HepG2 (cell line): ENCODE measurements at regions not wholly inside any gene's neighbourhood (a gene's known extent, or its start where the extent isn't known, plus 50 kb on each side); places are given as distances from the start of the nearest gene placed in this dataset.

ENCODE experiments used
- ATAC-seq: fragments of 200-7000 bp; cut with Tn5 transposase; 3 replicates; pipeline ENCODE4 v1.9.1; 2020; ENCODE audit warnings: mild to moderate bottlenecking, moderate library complexity
- BruUV-seq: library from RNA; stranded (reverse); fragments of 400-500 nt; replicated peaks from 2 replicates; lab custom pipeline; 2021; lab: Mats Ljungman, UMichigan
- CTCF ChIA-PET: fragments of 300-600 bp; formaldehyde crosslinking; extraction: SDS; loops from one replicate; lab custom pipeline; 2021; ENCODE audit warnings: low total read pairs, inconsistent platforms, low intra/inter-chr PET ratio; lab: Yijun Ruan, JAX
- POLR2A ChIA-PET: fragments of 350-600 bp; sonication (Branson Sonifier 250); formaldehyde crosslinking; loops from one replicate; lab custom pipeline; 2020; ENCODE audit warnings: antibody characterized with exemption, inconsistent platforms; lab: Yijun Ruan, JAX
- DNase-seq: peaks from one replicate; pipeline ENCODE4 v3.0.0-alpha.2; 2015; ENCODE audit warnings: low spot score
- FAIRE-seq: peaks from 3 replicates; lab custom pipeline; 2011; peaks lifted over from hg19 to GRCh38; lab: Jason Lieb, UNC
- H2AFZ ChIP-seq: one replicate; pipeline ENCODE4 v1.6.1; 2011; ENCODE audit warnings: low read length, inconsistent platforms
- H3K27ac ChIP-seq: fragments of 300-600 bp; 3 replicates; pipeline ENCODE4 v1.8.0; 2011; ENCODE audit warnings: mixed run types, mild to moderate bottlenecking, mixed read lengths, low read length, inconsistent platforms; ENCODE audit not compliant: insufficient read depth; ENCODE audit errors: extremely low read length
- H3K27me3 ChIP-seq, 2 experiments: fragments of 200-600 bp in 1 of 2; 2 replicates in 1 of 2; 3 replicates in 1 of 2; pipeline versions ENCODE4 v1.6.0 to v1.8.0; 2011; ENCODE audit warnings: low read length in 2 of 2, mild to moderate bottlenecking in 2 of 2, moderate library complexity in 2 of 2, inconsistent platforms in 1 of 2; ENCODE audit not compliant: insufficient read depth in 2 of 2, control insufficient read depth in 1 of 2
- H3K36me3 ChIP-seq, 2 experiments: fragments of 200-600 bp in 1 of 2; replicated peaks in 1 of 2; 2 replicates in 1 of 2; 3 replicates in 1 of 2; pipeline versions ENCODE4 v1.5.1 to v1.8.0; 2011; ENCODE audit warnings: low read length in 2 of 2, inconsistent platforms in 1 of 2; ENCODE audit not compliant: insufficient read depth in 2 of 2, control insufficient read depth in 1 of 2
- H3K4me1 ChIP-seq: 2 replicates; pipeline ENCODE4 v1.5.1; 2012; ENCODE audit warnings: low read length, inconsistent platforms; ENCODE audit not compliant: insufficient read depth
- H3K4me2 ChIP-seq: 2 replicates; pipeline ENCODE4 v1.6.0; 2011; ENCODE audit warnings: low read depth, low read length, inconsistent platforms
- H3K4me3 ChIP-seq, 3 experiments: fragments of 200-600 bp in 1 of 3; sonication (generic), shearing (Covaris generic) in 1 of 3; replicated peaks in 1 of 3; 2 replicates each; pipeline ENCODE4 v1.5.1; 2011 to 2016; ENCODE audit warnings: low read length in 3 of 3, inconsistent platforms in 2 of 3, low read depth in 2 of 3, mild to moderate bottlenecking in 2 of 3, control low read depth in 1 of 3, mixed read lengths in 1 of 3; ENCODE audit not compliant: insufficient read depth in 1 of 3
- H3K79me2 ChIP-seq: one replicate; pipeline ENCODE4 v1.6.1; 2011; ENCODE audit warnings: low read length, inconsistent platforms; ENCODE audit not compliant: insufficient read depth
- H3K9ac ChIP-seq: 2 replicates; pipeline ENCODE4 v1.6.0; 2011; ENCODE audit warnings: mild to moderate bottlenecking, low read depth, low read length, inconsistent platforms; ENCODE audit not compliant: insufficient read depth
- H3K9me3 ChIP-seq: 2 replicates; pipeline ENCODE4 v1.5.1; 2012; ENCODE audit warnings: mild to moderate bottlenecking, low read length
- H4K20me1 ChIP-seq: 2 replicates; pipeline ENCODE4 v1.6.0; 2011; ENCODE audit warnings: inconsistent platforms, mild to moderate bottlenecking, low read length, moderate library complexity; ENCODE audit not compliant: insufficient read depth
- ATF7 ChIP-seq, 2 experiments: fragments of 450-650 bp in 1 of 2; sonication (generic) in 1 of 2; formaldehyde crosslinking in 1 of 2; IDR thresholded peaks; 2 replicates each; pipeline versions ENCODE4 v1.4.0 to v1.6.1; 2016 to 2020; ENCODE audit warnings: antibody characterized with exemption in 1 of 2, mild to moderate bottlenecking in 1 of 2, missing genetic modification reagents in 1 of 2
- TCF7L2 ChIP-seq: IDR thresholded peaks from 2 replicates; pipeline ENCODE4 v1.6.1; 2011; ENCODE audit warnings: mild to moderate bottlenecking, low read depth, low read length, moderate library complexity
- ZNF264 ChIP-seq: sonication (generic); formaldehyde crosslinking; IDR thresholded peaks from 2 replicates; pipeline ENCODE4 v1.4.0; 2020; ENCODE audit warnings: missing genetic modification reagents
- ZNF597 ChIP-seq: sonication (generic); formaldehyde crosslinking; IDR thresholded peaks from 2 replicates; pipeline ENCODE4 v1.5.0; 2020; ENCODE audit warnings: missing genetic modification reagents
- WGBS: methylation state at CpG from one replicate; pipeline ENCODE4 v1.1.6; 2017; ENCODE audit warnings: low lambda C conversion rate; 5-methylcytosine and 5-hydroxymethylcytosine counted together
- in situ Hi-C: cut with HindIII; loops from 2 replicates; pipeline ENCODE4 v1.10.0; 2017; ENCODE audit warnings: low pct_unique_long_range_greater_than_20kb; ENCODE audit not compliant: extremely low pct_ligation_motif_present
- intact Hi-C: fragments of 100-400 bp; cut with micrococcal nuclease; formaldehyde crosslinking; loops from one replicate; pipeline ENCODE4 v1.10.0; 2022; ENCODE audit not compliant: unreplicated experiment

GRCh38 chr6:129923530-129924250 is 62.6 kb upstream of the TMEM244 start:
- Histone ChIP-seq H3K27ac (no peak overlapping the region), H3K36me3 (no peaks in the 10 kb centered on the region), H3K79me2 (no peaks in the 10 kb centered on the region), H3K4me3 (no peak overlapping the region), H3K4me1 (no peaks in the 10 kb centered on the region), H3K27me3 (no peaks in the 10 kb centered on the region), H4K20me1 (no peaks in the 10 kb centered on the region), H3K9me3 (no peaks in the 10 kb centered on the region), H3K4me2 (no peak overlapping the region), H2AFZ (no peak overlapping the region), H3K9ac (no peak overlapping the region)
- in situ Hi-C loops, result no loop called here
- FAIRE-seq (no peak), ATAC-seq (no peak), DNase-seq (no peak)
- no TSS peak for BruUV-seq
- ChIA-PET CTCF (no interaction called here), POLR2A (no interaction called here)
- intact Hi-C loops, result no loop called here
- TF ChIP-seq ATF7 (IDR thresholded peaks at IDR 0.05) (peak; percentile 17; the same call in 1 of the 2 replicates), ATF7 (CRISPR knock-in tag; IDR thresholded peaks at IDR 0.05) (no peak), ZNF597 (CRISPR knock-in tag) (no peak)

- Histone ChIP-seq H3K9me3 (no peaks in the 10 kb centered on the region), H3K27me3 (no peaks in the 10 kb centered on the region), H3K36me3 (no peaks in the 10 kb centered on the region), H3K27ac (no peak overlapping the region), H3K4me3 (no peak overlapping the region), H3K4me2 (no peak overlapping the region), H4K20me1 (no peaks in the 10 kb centered on the region), H3K9ac (no peak overlapping the region), H2AFZ (no peak overlapping the region), H3K79me2 (no peaks in the 10 kb centered on the region), H3K4me1 (no peaks in the 10 kb centered on the region)
- FAIRE-seq, result no peak
- ATAC-seq, result no peak
- ChIA-PET CTCF (no interaction called here), POLR2A (no interaction called here)
- intact Hi-C loops (no loop called here), in situ Hi-C loops (no loop called here)
- 4% methylated on average over 3 of the region's 3 CpGs for WGBS
- no TSS peak for BruUV-seq
- DNase-seq, result no peak
- TF ChIP-seq ZNF264 (CRISPR knock-in tag), result no peak
- no peak for TF ChIP-seq TCF7L2
These were observed 60.2 kb upstream of the TMEM244 start for GRCh38 chr6:129921169-129921817.
